Ishikawa (cell line): ENCODE measurements at regions not wholly inside any gene's neighbourhood (a gene's known extent, or its start where the extent isn't known, plus 50 kb on each side); places are given as distances from the start of the nearest gene placed in this dataset.

Source experiments
- CEBPB ChIP-seq: IDR thresholded peaks from 2 replicates; pipeline ENCODE4 v1.6.1; 2012
- EGR1 ChIP-seq: IDR thresholded peaks from 2 replicates; pipeline ENCODE4 v1.6.1; 2012
- FOXM1 ChIP-seq: IDR thresholded peaks from 2 replicates; pipeline ENCODE4 v1.6.1; 2012; ENCODE audit warnings: low read depth, borderline replicate concordance
- MAX ChIP-seq: IDR thresholded peaks from 2 replicates; pipeline ENCODE4 v1.6.1; 2012
- RAD21 ChIP-seq: IDR thresholded peaks from 2 replicates; pipeline ENCODE4 v1.6.1; 2012; ENCODE audit warnings: low read depth
- REST ChIP-seq: IDR thresholded peaks from 2 replicates; pipeline ENCODE4 v1.6.1; 2012; ENCODE audit warnings: low read depth, mild to moderate bottlenecking
- TAF1 ChIP-seq: IDR thresholded peaks from 2 replicates; pipeline ENCODE4 v1.6.1; 2012; ENCODE audit warnings: low read depth, mild to moderate bottlenecking
- TCF12 ChIP-seq: IDR thresholded peaks from 2 replicates; pipeline ENCODE4 v1.6.1; 2012; ENCODE audit warnings: low read depth
- USF1 ChIP-seq: IDR thresholded peaks from 2 replicates; pipeline ENCODE4 v1.6.1; 2012
- YY1 ChIP-seq: IDR thresholded peaks from 2 replicates; pipeline ENCODE4 v1.6.1; 2012; ENCODE audit warnings: low read depth
- ZBTB7A ChIP-seq: IDR thresholded peaks from 2 replicates; pipeline ENCODE4 v1.6.1; 2012; ENCODE audit warnings: low read depth

GRCh38 chr1:18552631-18553030 lies 71.9 kb downstream of the KLHDC7A start:
- no peak for TF ChIP-seq RAD21
- TF ChIP-seq EGR1: no peak
- no peak for TF ChIP-seq TAF1
- TF ChIP-seq REST: no peak
- no peak for TF ChIP-seq MAX
- no peak for TF ChIP-seq USF1
- no peak for TF ChIP-seq TCF12
- TF ChIP-seq FOXM1: no peak
- TF ChIP-seq CEBPB: no peak
- TF ChIP-seq ZBTB7A: no peak
- TF ChIP-seq YY1: no peak
